GM10266 (cell line): ENCODE measurements at regions not wholly inside any gene's neighbourhood (a gene's known extent, or its start where the extent isn't known, plus 50 kb on each side); places are given as distances from the start of the nearest gene placed in this dataset.

ENCODE experiments used
- DNase-seq: peaks from one replicate; pipeline ENCODE4 v3.0.0; 2012; ENCODE audit errors: extremely low spot score
- TF ChIP-seq, protein P1 (sequence below): IDR thresholded peaks from 2 replicates; pipeline ENCODE4 v1.5.1; 2012; ENCODE audit warnings: mild to moderate bottlenecking, low read depth; ENCODE audit not compliant: control insufficient read depth, insufficient read depth; ENCODE audit errors: missing control alignments

DNA sequence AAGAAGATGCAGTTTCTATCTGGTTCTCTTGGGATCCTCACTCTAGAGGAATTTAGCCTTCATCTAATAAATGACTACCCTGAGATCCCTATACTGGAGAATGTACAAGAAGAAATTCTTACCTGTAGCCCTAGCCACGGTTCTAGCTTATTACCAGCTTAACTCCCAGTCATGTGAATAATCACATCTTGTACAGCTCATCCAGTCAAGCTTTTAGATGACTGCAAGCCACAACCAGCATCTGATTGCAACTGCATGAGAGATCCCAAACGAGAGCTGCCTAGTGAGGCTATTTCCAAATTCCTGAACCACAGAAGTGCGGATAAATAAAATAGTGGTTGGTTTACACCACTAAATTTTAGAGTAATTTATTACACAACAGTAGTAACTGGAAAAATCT, 196.0 kb upstream of the CPHXL start:
- TF ChIP-seq, protein P1, sequence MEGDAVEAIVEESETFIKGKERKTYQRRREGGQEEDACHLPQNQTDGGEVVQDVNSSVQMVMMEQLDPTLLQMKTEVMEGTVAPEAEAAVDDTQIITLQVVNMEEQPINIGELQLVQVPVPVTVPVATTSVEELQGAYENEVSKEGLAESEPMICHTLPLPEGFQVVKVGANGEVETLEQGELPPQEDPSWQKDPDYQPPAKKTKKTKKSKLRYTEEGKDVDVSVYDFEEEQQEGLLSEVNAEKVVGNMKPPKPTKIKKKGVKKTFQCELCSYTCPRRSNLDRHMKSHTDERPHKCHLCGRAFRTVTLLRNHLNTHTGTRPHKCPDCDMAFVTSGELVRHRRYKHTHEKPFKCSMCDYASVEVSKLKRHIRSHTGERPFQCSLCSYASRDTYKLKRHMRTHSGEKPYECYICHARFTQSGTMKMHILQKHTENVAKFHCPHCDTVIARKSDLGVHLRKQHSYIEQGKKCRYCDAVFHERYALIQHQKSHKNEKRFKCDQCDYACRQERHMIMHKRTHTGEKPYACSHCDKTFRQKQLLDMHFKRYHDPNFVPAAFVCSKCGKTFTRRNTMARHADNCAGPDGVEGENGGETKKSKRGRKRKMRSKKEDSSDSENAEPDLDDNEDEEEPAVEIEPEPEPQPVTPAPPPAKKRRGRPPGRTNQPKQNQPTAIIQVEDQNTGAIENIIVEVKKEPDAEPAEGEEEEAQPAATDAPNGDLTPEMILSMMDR = no peak
- no peak for DNase-seq

GRCh38 chr16:75924397-75924796, 198.1 kb upstream of the CPHXL start:
- DNase-seq = no peak
- TF ChIP-seq, protein P1 = no peak

DNA sequence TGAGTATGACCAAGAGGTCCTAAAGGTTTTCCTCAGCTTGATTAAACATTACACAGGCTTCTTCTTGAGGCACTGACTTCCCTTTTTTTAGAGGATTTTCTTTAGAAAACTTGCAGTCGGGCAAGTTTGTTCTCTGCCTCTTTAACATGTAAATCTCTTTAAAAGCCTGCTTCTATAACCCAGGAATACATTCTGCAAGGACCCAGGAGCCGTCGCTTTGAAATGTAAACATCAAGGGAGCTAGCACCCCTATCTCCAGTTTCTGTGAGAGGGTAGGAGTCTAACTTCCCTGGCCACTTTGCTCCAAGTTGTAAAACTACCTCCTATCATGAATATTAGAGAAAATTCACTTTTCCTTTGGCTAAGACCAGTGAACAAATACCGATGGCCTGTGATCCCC, 201.5 kb upstream of the CPHXL start:
- no peak for DNase-seq
- TF ChIP-seq, protein P1 = no peak

DNA sequence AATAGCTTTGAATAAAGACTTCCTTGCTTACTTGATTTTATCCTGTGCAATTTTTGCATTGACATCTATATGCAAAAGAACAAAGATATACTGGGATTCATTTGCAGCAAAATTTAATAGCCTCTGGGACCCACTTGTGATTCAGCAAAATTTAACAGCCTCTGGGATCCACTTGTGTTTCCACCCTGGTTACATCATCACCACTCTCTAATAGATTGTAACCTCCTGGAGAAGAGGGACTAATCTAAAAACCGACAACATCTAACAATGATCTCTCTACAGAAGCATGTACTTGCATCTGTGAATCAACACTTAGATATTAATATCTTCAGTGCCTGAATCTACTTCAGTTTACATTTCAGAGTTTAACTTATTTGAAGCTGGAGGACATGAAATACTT, 202.0 kb upstream of the CPHXL start:
- TF ChIP-seq, protein P1 = no peak
- DNase-seq = no peak

GRCh38 chr16:75929046-75929445, 202.8 kb upstream of the CPHXL start:
- no peak for DNase-seq
- TF ChIP-seq, protein P1 = no peak

DNA sequence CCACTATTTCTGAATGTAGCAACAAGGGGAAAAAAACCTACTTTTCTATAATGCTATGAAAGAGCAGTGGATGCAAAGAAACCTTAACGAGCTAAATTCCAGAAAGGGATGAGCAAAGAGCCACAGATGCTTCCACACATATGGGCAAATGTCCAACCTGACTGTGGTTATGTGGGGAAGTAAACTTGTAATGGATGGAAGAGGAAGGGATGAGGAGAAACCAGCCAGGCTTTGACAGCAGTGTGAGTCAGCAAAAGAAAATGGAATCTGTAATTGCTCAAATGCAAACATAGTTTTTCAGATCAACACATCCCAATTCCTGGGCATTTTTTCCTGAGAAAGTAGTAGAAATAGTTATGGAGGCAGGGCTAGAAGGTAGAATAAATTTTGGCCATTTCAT, 204.8 kb upstream of the CPHXL start:
- TF ChIP-seq, protein P1 = no peak
- no peak for DNase-seq

GRCh38 chr16:75931970-75932369, 205.7 kb upstream of the CPHXL start:
- DNase-seq = no peak
- TF ChIP-seq, protein P1 = no peak
